MG63 (cell line): ENCODE measurements at regions not wholly inside any gene's neighbourhood (a gene's known extent, or its start where the extent isn't known, plus 50 kb on each side); places are given as distances from the start of the nearest gene placed in this dataset.
A peak's percentile ranks its signal among the peaks of the same experiment; 100 is the strongest.

Source experiments
- DNase-seq: peaks from one replicate; pipeline ENCODE4 v3.0.0-alpha.2; 2020
- H3K27me3 ChIP-seq: fragments of 250-450 bp; sonication (Bioruptor Pico); 2 replicates; pipeline ENCODE4 v1.5.1; 2020; ENCODE audit warnings: mild to moderate bottlenecking, moderate library complexity
- H3K36me3 ChIP-seq: fragments of 250-450 bp; sonication (Bioruptor Pico); 2 replicates; pipeline ENCODE4 v1.5.1; 2020; ENCODE audit warnings: mild to moderate bottlenecking, moderate library complexity
- H3K4me3 ChIP-seq: fragments of 250-450 bp; sonication (Bioruptor Pico); 2 replicates; pipeline ENCODE4 v1.5.1; 2020; ENCODE audit warnings: mild to moderate bottlenecking, moderate library complexity
- H3K9me3 ChIP-seq: fragments of 250-450 bp; sonication (Bioruptor Pico); 2 replicates; pipeline ENCODE4 v1.5.1; 2020; ENCODE audit warnings: mild to moderate bottlenecking, moderate library complexity

GRCh38 chr11:115707180-115707905 lies 203.1 kb upstream of the CADM1 start:
- no peaks in the 10 kb centered on the region for H3K9me3 ChIP-seq
- no peak overlapping the region for H3K4me3 ChIP-seq
- no peak for DNase-seq
- no peaks in the 10 kb centered on the region for H3K36me3 ChIP-seq
- H3K27me3 ChIP-seq = no peaks in the 10 kb centered on the region

GRCh38 chr11:115706626-115707135 lies 202.5 kb upstream of the CADM1 start:
- H3K4me3 ChIP-seq = no peak overlapping the region
- H3K36me3 ChIP-seq = no peaks in the 10 kb centered on the region
- peak; percentile 65 for DNase-seq
- H3K9me3 ChIP-seq = no peaks in the 10 kb centered on the region
- no peaks in the 10 kb centered on the region for H3K27me3 ChIP-seq

- DNase-seq = no peak
- Histone ChIP-seq H3K9me3 (no peaks in the 10 kb centered on the region), H3K36me3 (no peaks in the 10 kb centered on the region), H3K4me3 (no peak overlapping the region), H3K27me3 (no peaks in the 10 kb centered on the region)
Measured at GRCh38 chr11:115705200-115705599, 201.0 kb upstream of the CADM1 start.

GRCh38 chr11:115700981-115701875 lies 197.0 kb upstream of the CADM1 start:
- H3K4me3 ChIP-seq = no peak overlapping the region
- no peaks in the 10 kb centered on the region for H3K27me3 ChIP-seq
- no peaks in the 10 kb centered on the region for H3K9me3 ChIP-seq
- no peak for DNase-seq
- no peaks in the 10 kb centered on the region for H3K36me3 ChIP-seq

- no peak for DNase-seq
Measured at GRCh38 chr11:115700496-115700895, 196.3 kb upstream of the CADM1 start.

GRCh38 chr11:115699733-115700132 lies 195.5 kb upstream of the CADM1 start:
- peak; percentile 71 for DNase-seq
- no peaks in the 10 kb centered on the region for H3K36me3 ChIP-seq
- no peaks in the 10 kb centered on the region for H3K27me3 ChIP-seq
- H3K9me3 ChIP-seq = no peaks in the 10 kb centered on the region
- no peak overlapping the region for H3K4me3 ChIP-seq

More at GRCh38 chr11:115700496-115700895, 196.3 kb upstream of the CADM1 start:
- Histone ChIP-seq H3K27me3 (no peaks in the 10 kb centered on the region), H3K4me3 (no peak overlapping the region), H3K36me3 (no peaks in the 10 kb centered on the region), H3K9me3 (no peaks in the 10 kb centered on the region)

- no peaks in the 10 kb centered on the region for H3K9me3 ChIP-seq
- DNase-seq = no peak
- no peak overlapping the region for H3K4me3 ChIP-seq
- no peaks in the 10 kb centered on the region for H3K36me3 ChIP-seq
- no peaks in the 10 kb centered on the region for H3K27me3 ChIP-seq
Measured at GRCh38 chr11:115699326-115699725, 195.1 kb upstream of the CADM1 start.

- Histone ChIP-seq H3K4me3 (no peak overlapping the region), H3K9me3 (no peaks in the 10 kb centered on the region), H3K27me3 (no peaks in the 10 kb centered on the region), H3K36me3 (no peaks in the 10 kb centered on the region)
- no peak for DNase-seq
Measured at GRCh38 chr11:115698243-115698642, 194.0 kb upstream of the CADM1 start.

- H3K9me3 ChIP-seq = no peaks in the 10 kb centered on the region
- H3K36me3 ChIP-seq = no peaks in the 10 kb centered on the region
- H3K27me3 ChIP-seq = no peaks in the 10 kb centered on the region
- no peak overlapping the region for H3K4me3 ChIP-seq
- no peak for DNase-seq
Measured at GRCh38 chr11:115696563-115696962, 192.3 kb upstream of the CADM1 start.

- H3K36me3 ChIP-seq = no peaks in the 10 kb centered on the region
- no peaks in the 10 kb centered on the region for H3K27me3 ChIP-seq
- H3K9me3 ChIP-seq = no peaks in the 10 kb centered on the region
- no peak overlapping the region for H3K4me3 ChIP-seq
- no peak for DNase-seq
Measured at GRCh38 chr11:115695677-115696364, 191.6 kb upstream of the CADM1 start.

- Histone ChIP-seq H3K4me3 (no peak overlapping the region), H3K9me3 (no peaks in the 10 kb centered on the region), H3K36me3 (no peaks in the 10 kb centered on the region), H3K27me3 (no peaks in the 10 kb centered on the region)
- no peak for DNase-seq
Measured at GRCh38 chr11:115693002-115693401, 188.8 kb upstream of the CADM1 start.

- no peak for DNase-seq
- H3K27me3 ChIP-seq = no peaks in the 10 kb centered on the region
- no peak overlapping the region for H3K4me3 ChIP-seq
- H3K36me3 ChIP-seq = no peaks in the 10 kb centered on the region
- H3K9me3 ChIP-seq = no peaks in the 10 kb centered on the region
Measured at GRCh38 chr11:115691030-115691429, 186.8 kb upstream of the CADM1 start.

- Histone ChIP-seq H3K4me3 (no peak overlapping the region), H3K36me3 (no peaks in the 10 kb centered on the region), H3K9me3 (no peaks in the 10 kb centered on the region), H3K27me3 (no peaks in the 10 kb centered on the region)
- DNase-seq = no peak
Measured at GRCh38 chr11:115687934-115688333, 183.7 kb upstream of the CADM1 start.

- Histone ChIP-seq H3K27me3 (no peaks in the 10 kb centered on the region), H3K9me3 (no peaks in the 10 kb centered on the region), H3K36me3 (no peaks in the 10 kb centered on the region), H3K4me3 (no peak overlapping the region)
- DNase-seq = no peak
Measured at GRCh38 chr11:115684699-115685098, 180.5 kb upstream of the CADM1 start.

- H3K4me3 ChIP-seq = no peak overlapping the region
- no peaks in the 10 kb centered on the region for H3K27me3 ChIP-seq
- DNase-seq = no peak
- H3K36me3 ChIP-seq = no peaks in the 10 kb centered on the region
- no peaks in the 10 kb centered on the region for H3K9me3 ChIP-seq
Measured at GRCh38 chr11:115684135-115684534, 179.9 kb upstream of the CADM1 start.

GRCh38 chr11:115682888-115683287 lies 178.7 kb upstream of the CADM1 start:
- no peak for DNase-seq

GRCh38 chr11:115682101-115682500 lies 177.9 kb upstream of the CADM1 start:
- DNase-seq = no peak

More at GRCh38 chr11:115682888-115683287, 178.7 kb upstream of the CADM1 start:
- no peak overlapping the region for H3K4me3 ChIP-seq
- H3K9me3 ChIP-seq = no peaks in the 10 kb centered on the region
- H3K36me3 ChIP-seq = no peaks in the 10 kb centered on the region
- H3K27me3 ChIP-seq = no peaks in the 10 kb centered on the region

More at GRCh38 chr11:115682101-115682500, 177.9 kb upstream of the CADM1 start:
- Histone ChIP-seq H3K4me3 (no peak overlapping the region), H3K27me3 (no peaks in the 10 kb centered on the region), H3K36me3 (no peaks in the 10 kb centered on the region), H3K9me3 (no peaks in the 10 kb centered on the region)
